ENCODE measurements at regions not wholly inside any gene's neighbourhood (a gene's known extent, or its start where the extent isn't known, plus 50 kb on each side); places are given as distances from the start of the nearest gene placed in this dataset.
A peak's percentile ranks its signal among the peaks of the same experiment; 100 is the strongest.
"Not testable (repeated sequence)": the region's sequence is repeated elsewhere in the genome, so short reads cannot be mapped to it uniquely, and the experiment has no call there.

- no peak overlapping the region for H3K4me3 ChIP-seq (ENCODE audit: insufficient read depth, low read depth, low read length)
- H3K27me3 ChIP-seq (ENCODE audit: control insufficient read depth, insufficient read depth, low read length), result no peaks in the 10 kb centered on the region
- DNase-seq, result no peak
- no peaks in the 10 kb centered on the region for H3K36me3 ChIP-seq (replicated peaks; ENCODE audit: control insufficient read depth, insufficient read depth, low read length)
Observed at GRCh38 chr6:27168108-27168507, 79.4 kb upstream of the PRSS16 start.

GRCh38 chr6:27168586-27169443 lies 78.7 kb upstream of the PRSS16 start:
- Histone ChIP-seq H3K27me3 (ENCODE audit: control insufficient read depth, insufficient read depth, low read length) (no peaks in the 10 kb centered on the region), H3K36me3 (replicated peaks; ENCODE audit: control insufficient read depth, insufficient read depth, low read length) (no peaks in the 10 kb centered on the region), H3K4me3 (ENCODE audit: insufficient read depth, low read depth, low read length) (no peak overlapping the region)
- DNase-seq, result no peak

- H3K4me3 ChIP-seq (ENCODE audit: insufficient read depth, low read depth, low read length); DNase-seq; H3K27me3 ChIP-seq (ENCODE audit: control insufficient read depth, insufficient read depth, low read length); H3K36me3 ChIP-seq (replicated peaks; ENCODE audit: control insufficient read depth, insufficient read depth, low read length): not testable (repeated sequence)
Observed at GRCh38 chr6:27172524-27173231, 74.8 kb upstream of the PRSS16 start.

GRCh38 chr6:27173232-27173601 lies 74.3 kb upstream of the PRSS16 start:
- not testable (repeated sequence) for H3K36me3 ChIP-seq (replicated peaks; ENCODE audit: control insufficient read depth, insufficient read depth, low read length); H3K4me3 ChIP-seq (ENCODE audit: insufficient read depth, low read depth, low read length); DNase-seq; H3K27me3 ChIP-seq (ENCODE audit: control insufficient read depth, insufficient read depth, low read length)

- Histone ChIP-seq H3K4me3 (ENCODE audit: insufficient read depth, low read depth, low read length) (no peak overlapping the region), H3K27me3 (ENCODE audit: control insufficient read depth, insufficient read depth, low read length) (peaks cover 2% of the 10 kb centered on the region; the same call in 1 of the 2 replicates), H3K36me3 (replicated peaks; ENCODE audit: control insufficient read depth, insufficient read depth, low read length) (no peaks in the 10 kb centered on the region)
- no peak for DNase-seq
Observed at GRCh38 chr6:27174958-27175357, 72.5 kb upstream of the PRSS16 start.

GRCh38 chr6:27176096-27176495 lies 71.4 kb upstream of the PRSS16 start:
- H3K4me3 ChIP-seq (ENCODE audit: insufficient read depth, low read depth, low read length), result no peak overlapping the region
- no peaks in the 10 kb centered on the region for H3K36me3 ChIP-seq (replicated peaks; ENCODE audit: control insufficient read depth, insufficient read depth, low read length)
- DNase-seq, result no peak
- peaks cover 2% of the 10 kb centered on the region; the same call in 1 of the 2 replicates for H3K27me3 ChIP-seq (ENCODE audit: control insufficient read depth, insufficient read depth, low read length)

- DNase-seq, result peak; percentile 50
- Histone ChIP-seq H3K36me3 (replicated peaks; ENCODE audit: control insufficient read depth, insufficient read depth, low read length) (no peaks in the 10 kb centered on the region), H3K27me3 (ENCODE audit: control insufficient read depth, insufficient read depth, low read length) (peaks cover 2% of the 10 kb centered on the region; the same call in 1 of the 2 replicates), H3K4me3 (ENCODE audit: insufficient read depth, low read depth, low read length) (peak overlapping the region; percentile 91)
Observed at GRCh38 chr6:27176523-27177484, 70.7 kb upstream of the PRSS16 start.

- Histone ChIP-seq H3K4me3 (ENCODE audit: insufficient read depth, low read depth, low read length) (peak overlapping the region; percentile 91), H3K27me3 (ENCODE audit: control insufficient read depth, insufficient read depth, low read length) (peaks cover 2% of the 10 kb centered on the region; the same call in 1 of the 2 replicates), H3K36me3 (replicated peaks; ENCODE audit: control insufficient read depth, insufficient read depth, low read length) (no peaks in the 10 kb centered on the region)
- DNase-seq, result peak; percentile 83
Observed at GRCh38 chr6:27177485-27178406, 69.8 kb upstream of the PRSS16 start.

- Histone ChIP-seq H3K4me3 (ENCODE audit: insufficient read depth, low read depth, low read length) (peak overlapping the region; percentile 91), H3K36me3 (replicated peaks; ENCODE audit: control insufficient read depth, insufficient read depth, low read length) (no peaks in the 10 kb centered on the region)
Observed at GRCh38 chr6:27178407-27178730, 69.1 kb upstream of the PRSS16 start.

GRCh38 chr6:27178860-27179259 lies 68.6 kb upstream of the PRSS16 start:
- Histone ChIP-seq H3K27me3 (ENCODE audit: control insufficient read depth, insufficient read depth, low read length) (peaks cover 2% of the 10 kb centered on the region; the same call in 1 of the 2 replicates), H3K4me3 (ENCODE audit: insufficient read depth, low read depth, low read length) (peak overlapping the region; percentile 91), H3K36me3 (replicated peaks; ENCODE audit: control insufficient read depth, insufficient read depth, low read length) (no peaks in the 10 kb centered on the region)
- no peak for DNase-seq

More at GRCh38 chr6:27178407-27178730, 69.1 kb upstream of the PRSS16 start:
- DNase-seq, result peak; percentile 27
- H3K27me3 ChIP-seq (ENCODE audit: control insufficient read depth, insufficient read depth, low read length), result peaks cover 2% of the 10 kb centered on the region; the same call in 1 of the 2 replicates

- peak; percentile 31 for DNase-seq
- H3K36me3 ChIP-seq (replicated peaks; ENCODE audit: control insufficient read depth, insufficient read depth, low read length), result no peaks in the 10 kb centered on the region
- peaks cover 11% of the 10 kb centered on the region for H3K27me3 ChIP-seq (ENCODE audit: control insufficient read depth, insufficient read depth, low read length)
- no peak overlapping the region for H3K4me3 ChIP-seq (ENCODE audit: insufficient read depth, low read depth, low read length)
Observed at GRCh38 chr6:27183060-27183832, 64.3 kb upstream of the PRSS16 start.

GRCh38 chr6:27187231-27188060 lies 60.1 kb upstream of the PRSS16 start:
- no peaks in the 10 kb centered on the region for H3K36me3 ChIP-seq (replicated peaks; ENCODE audit: control insufficient read depth, insufficient read depth, low read length)
- peaks cover 10% of the 10 kb centered on the region for H3K27me3 ChIP-seq (ENCODE audit: control insufficient read depth, insufficient read depth, low read length)
- DNase-seq, result no peak
- peak overlapping the region; percentile 67 for H3K4me3 ChIP-seq (ENCODE audit: insufficient read depth, low read depth, low read length)
